ENCODE measurements at regions not wholly inside any gene's neighbourhood (a gene's known extent, or its start where the extent isn't known, plus 50 kb on each side); places are given as distances from the start of the nearest gene placed in this dataset.
A peak's percentile ranks its signal among the peaks of the same experiment; 100 is the strongest.

- no peak for TF ChIP-seq ZNF462 (CRISPR knock-in tag; IDR thresholded peaks at IDR 0.05)
Observed at GRCh38 chr18:34592961-34593382, 117.1 kb upstream of the DTNA start (continued).

- no peak overlapping the region for H2AFZ ChIP-seq
- H3F3A ChIP-seq (replicated peaks; ENCODE audit: low read depth): no peaks in the 10 kb centered on the region
- H3K36me3 ChIP-seq (ENCODE audit: insufficient read depth): no peaks in the 10 kb centered on the region
- Mint-ChIP-seq H3K9me3 (no peaks in the 10 kb centered on the region), H3K36me3 (ENCODE audit: low read depth) (no peaks in the 10 kb centered on the region; the same call in 2 of the 3 replicates), H3K4me3 (no peak overlapping the region; the same call in 2 of the 3 replicates), H3K4me1 (peaks cover 38% of the 10 kb centered on the region), H3K27ac (peak overlapping the region; percentile 53; the same call in 1 of the 2 replicates), H3K27me3 (ENCODE audit: insufficient read depth, low read depth, poor library complexity) (no peaks in the 10 kb centered on the region)
- ATAC-seq: no peak
- no peaks in the 10 kb centered on the region for H3K9me2 ChIP-seq (ENCODE audit: insufficient read depth)
- no peak overlapping the region for H3K27ac ChIP-seq (ENCODE audit: low read depth)
- no peaks in the 10 kb centered on the region for H3K27me3 ChIP-seq (ENCODE audit: insufficient read depth)
- H3K4me1 ChIP-seq (ENCODE audit: insufficient read depth): 0 out of 2 replicates have a peak, but pooled peaks cover 24% of the 10 kb centered on the region
- H3K4me3 ChIP-seq: no peak overlapping the region
- H3K4me2 ChIP-seq: no peak overlapping the region
- DNase-seq (ENCODE audit: low spot score): no peak
- no peaks in the 10 kb centered on the region for H4K20me1 ChIP-seq (replicated peaks; ENCODE audit: insufficient read depth)
- H3K79me2 ChIP-seq (replicated peaks; ENCODE audit: insufficient read depth): no peaks in the 10 kb centered on the region
- TF ChIP-seq ETS1 (IDR thresholded peaks at IDR 0.05) (no peak), NANOG (IDR thresholded peaks at IDR 0.05; ENCODE audit: borderline replicate concordance) (no peak)
Observed at GRCh38 chr18:34594266-34594665, 115.8 kb upstream of the DTNA start.

Data from GM23338 (cell line).